CD4-positive, alpha-beta T cell treated with Interleukin-1 beta for 1 hour (primary cell): ENCODE measurements at regions not wholly inside any gene's neighbourhood (a gene's known extent, or its start where the extent isn't known, plus 50 kb on each side); places are given as distances from the start of the nearest gene placed in this dataset.

Source experiments
- DNase-seq, 2 donors: peaks; one replicate each; pipeline ENCODE4 v3.0.0-alpha.2; 2020 to 2022

GRCh38 chr12:90112666-90113065 lies 404.0 kb upstream of the ATP2B1 start:
- no peak for DNase-seq

GRCh38 chr12:90111791-90112580 lies 403.3 kb upstream of the ATP2B1 start:
- DNase-seq: no peak

GRCh38 chr12:90106568-90106967 lies 397.9 kb upstream of the ATP2B1 start:
- DNase-seq: no peak

- peak; percentile 7 to 51 for DNase-seq
Measured at GRCh38 chr12:90102957-90103652, 394.5 kb upstream of the ATP2B1 start.

GRCh38 chr12:90100579-90100978 lies 391.9 kb upstream of the ATP2B1 start:
- no peak for DNase-seq

- no peak for DNase-seq
Measured at GRCh38 chr12:90099288-90099687, 390.6 kb upstream of the ATP2B1 start.

GRCh38 chr12:90098132-90098779 lies 389.6 kb upstream of the ATP2B1 start:
- DNase-seq: no peak

- no peak for DNase-seq
Measured at GRCh38 chr12:90091809-90092208, 383.2 kb upstream of the ATP2B1 start.

GRCh38 chr12:90090929-90091651 lies 382.5 kb upstream of the ATP2B1 start:
- peak in 1 of 2 donors; percentile 58 for DNase-seq

- no peak for DNase-seq
Measured at GRCh38 chr12:90086281-90086680, 377.6 kb upstream of the ATP2B1 start.

- no peak for DNase-seq
Measured at GRCh38 chr12:90085494-90086274, 377.0 kb upstream of the ATP2B1 start.

GRCh38 chr12:90084018-90084417 lies 375.4 kb upstream of the ATP2B1 start:
- DNase-seq: no peak

GRCh38 chr12:90080616-90081015 lies 372.0 kb upstream of the ATP2B1 start:
- no peak for DNase-seq

- no peak for DNase-seq
Measured at GRCh38 chr12:90079529-90080210, 371.0 kb upstream of the ATP2B1 start.

GRCh38 chr12:90078344-90078743 lies 369.7 kb upstream of the ATP2B1 start:
- no peak for DNase-seq

- no peak for DNase-seq
Measured at GRCh38 chr12:90077756-90078155, 369.1 kb upstream of the ATP2B1 start.

- no peak for DNase-seq
Measured at GRCh38 chr12:90076851-90077319, 368.2 kb upstream of the ATP2B1 start.

GRCh38 chr12:90075685-90076084 lies 367.0 kb upstream of the ATP2B1 start:
- no peak for DNase-seq

- no peak for DNase-seq
Measured at GRCh38 chr12:90074086-90074485, 365.4 kb upstream of the ATP2B1 start.

- DNase-seq: no peak
Measured at GRCh38 chr12:90071996-90072395, 363.4 kb upstream of the ATP2B1 start.

- no peak for DNase-seq
Measured at GRCh38 chr12:90069711-90070110, 361.1 kb upstream of the ATP2B1 start.

- DNase-seq: no peak
Measured at GRCh38 chr12:90067791-90068190, 359.2 kb upstream of the ATP2B1 start.
